CD14-positive monocyte (primary cell): ENCODE measurements at regions not wholly inside any gene's neighbourhood (a gene's known extent, or its start where the extent isn't known, plus 50 kb on each side); places are given as distances from the start of the nearest gene placed in this dataset.
"Not testable (repeated sequence)": the region's sequence is repeated elsewhere in the genome, so short reads cannot be mapped to it uniquely, and the experiment has no call there.

Source experiments
- DNase-seq, 3 donors: peaks; one replicate each; pipeline ENCODE4 v3.0.0-alpha.2; 2011 to 2022
- H2AFZ ChIP-seq: 2 replicates; pipeline ENCODE4 v1.6.0; 2012; ENCODE audit warnings: mild to moderate bottlenecking, low read depth, low read length, inconsistent platforms; ENCODE audit not compliant: insufficient read depth, poor library complexity, severe bottlenecking
- H3K27ac ChIP-seq, 2 donors: 1 replicate in 1 of 2; 2 replicates in 1 of 2; pipeline ENCODE4 v1.5.1; 2012 to 2013; ENCODE audit warnings: low read length in 2 of 2, control low read depth in 1 of 2, inconsistent platforms in 1 of 2, low read depth in 1 of 2, mild to moderate bottlenecking in 1 of 2
- H3K27me3 ChIP-seq, 2 donors: one replicate each; pipeline versions ENCODE4 v1.6.0 to v1.6.1; 2011 to 2013; ENCODE audit warnings: low read length in 2 of 2; ENCODE audit not compliant: control insufficient read depth in 2 of 2, insufficient read depth in 2 of 2
- H3K36me3 ChIP-seq, 2 donors: replicated peaks in 1 of 2; 1 replicate in 1 of 2; 2 replicates in 1 of 2; pipeline versions ENCODE4 v1.5.1 to v1.6.1; 2012 to 2013; ENCODE audit warnings: low read length in 2 of 2, control low read depth in 1 of 2, inconsistent platforms in 1 of 2, mild to moderate bottlenecking in 1 of 2; ENCODE audit not compliant: insufficient read depth in 2 of 2, control insufficient read depth in 1 of 2
- H3K4me1 ChIP-seq, 2 donors: 1 replicate in 1 of 2; 2 replicates in 1 of 2; pipeline versions ENCODE4 v1.5.1 to v1.6.1; 2012 to 2013; ENCODE audit warnings: low read length in 2 of 2, control low read depth in 1 of 2, inconsistent platforms in 1 of 2, mild to moderate bottlenecking in 1 of 2, moderate library complexity in 1 of 2; ENCODE audit not compliant: insufficient read depth in 2 of 2, control insufficient read depth in 1 of 2
- H3K4me2 ChIP-seq: replicated peaks from 2 replicates; pipeline ENCODE3; 2012; ENCODE audit warnings: low read length, moderate library complexity, mild to moderate bottlenecking; ENCODE audit not compliant: poor library complexity, severe bottlenecking; ENCODE audit errors: extremely low read depth
- H3K4me3 ChIP-seq, 3 experiments: fragments of 200-600 bp in 1 of 3; sonication (generic) in 1 of 3; replicated peaks in 1 of 3; 1 replicate in 2 of 3; 2 replicates in 1 of 3; pipeline ENCODE4 v1.5.1; 2011 to 2013; ENCODE audit warnings: low read length in 3 of 3, mild to moderate bottlenecking in 3 of 3, control low read depth in 2 of 3, low read depth in 2 of 3, inconsistent platforms in 1 of 3, moderate library complexity in 1 of 3
- H3K79me2 ChIP-seq: 2 replicates; pipeline ENCODE4 v1.6.0; 2012; ENCODE audit warnings: mild to moderate bottlenecking, control low read depth, inconsistent platforms, low read length, moderate library complexity; ENCODE audit not compliant: insufficient read depth
- H3K9ac ChIP-seq: 2 replicates; pipeline ENCODE4 v1.6.0; 2017; ENCODE audit warnings: low read length, mild to moderate bottlenecking; ENCODE audit not compliant: insufficient read depth, poor library complexity, severe bottlenecking
- H3K9me3 ChIP-seq, 2 donors: replicated peaks in 1 of 2; 1 replicate in 1 of 2; 2 replicates in 1 of 2; pipeline versions ENCODE4 v1.5.1 to v1.6.1; 2012 to 2013; ENCODE audit warnings: low read length in 2 of 2, control low read depth in 1 of 2; ENCODE audit not compliant: control insufficient read depth in 1 of 2, insufficient read depth in 1 of 2
- H4K20me1 ChIP-seq: 2 replicates; pipeline ENCODE4 v1.6.0; 2012; ENCODE audit warnings: mild to moderate bottlenecking, low read length, control low read depth, moderate library complexity; ENCODE audit not compliant: insufficient read depth
- H3K27ac Mint-ChIP-seq, 7 donors: one replicate each; pipeline ENCODE4 v1.8.0; 2020; ENCODE audit warnings: mild to moderate bottlenecking in 7 of 7, mixed read lengths in 7 of 7, moderate library complexity in 6 of 7, inconsistent platforms in 2 of 7
- H3K27me3 Mint-ChIP-seq, 3 donors: one replicate each; pipeline ENCODE4 v1.8.0; 2021 to 2022; ENCODE audit warnings: low read depth in 3 of 3, mild to moderate bottlenecking in 3 of 3, mixed read lengths in 3 of 3, moderate library complexity in 3 of 3, inconsistent platforms in 1 of 3
- H3K36me3 Mint-ChIP-seq, 2 donors: one replicate each; pipeline ENCODE4 v1.8.0; 2020; ENCODE audit warnings: mixed read lengths in 2 of 2, inconsistent platforms in 1 of 2, mild to moderate bottlenecking in 1 of 2
- H3K4me1 Mint-ChIP-seq: one replicate; pipeline ENCODE4 v1.8.0; 2020; ENCODE audit warnings: mild to moderate bottlenecking, mixed read lengths
- H3K4me3 Mint-ChIP-seq, 2 donors: one replicate each; pipeline ENCODE4 v1.8.0; 2020; ENCODE audit warnings: mild to moderate bottlenecking in 2 of 2, mixed read lengths in 2 of 2, moderate library complexity in 1 of 2
- H3K9me3 Mint-ChIP-seq, 7 donors: one replicate each; pipeline ENCODE4 v1.8.0; 2020 to 2022; ENCODE audit warnings: mixed read lengths in 7 of 7, mild to moderate bottlenecking in 6 of 7, moderate library complexity in 6 of 7, inconsistent platforms in 2 of 7
- WGBS: methylation state at CpG from one replicate; pipeline ENCODE4 v1.1.5; 2013; ENCODE audit warnings: missing lambda C conversion rate; ENCODE audit not compliant: insufficient coverage; 5-methylcytosine and 5-hydroxymethylcytosine counted together
- intact Hi-C, 2 donors: fragments of 100-400 bp; cut with micrococcal nuclease; formaldehyde crosslinking; loops; one replicate each; pipeline versions ENCODE4 v1.15.0 to v1.15.1; 2023
- TF ChIP-seq, protein P1 (sequence below): fragments of 200-600 bp; IDR thresholded peaks from one replicate; pipeline ENCODE4 v1.8.0; 2022; ENCODE audit warnings: antibody characterized with exemption, mild to moderate bottlenecking

DNA sequence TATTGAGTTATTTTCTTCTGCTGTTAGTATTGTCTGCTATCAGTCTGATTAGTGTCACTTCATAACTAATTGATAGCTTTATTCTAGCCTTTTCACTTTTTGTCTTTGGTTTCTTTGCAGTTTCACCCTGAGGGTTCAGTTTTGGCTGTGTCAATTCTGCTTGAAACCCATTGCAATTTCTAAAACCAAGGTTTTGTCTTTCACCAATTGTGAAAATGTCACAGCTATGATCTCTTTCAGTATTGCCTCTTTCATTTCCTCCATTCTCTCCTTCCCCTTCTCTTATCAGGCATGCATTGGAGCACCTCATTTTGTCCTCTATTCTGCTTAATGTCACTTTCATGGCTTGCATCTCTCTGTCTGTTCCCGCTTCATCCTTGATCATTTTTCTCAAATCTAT lies 248.1 kb downstream of the YTHDC2 start:
- Histone ChIP-seq H3K9me3 (peaks cover 6 to 12% of the 10 kb centered on the region in 2 donors), H3K4me3 (no peak overlapping the region), H3K79me2 (no peaks in the 10 kb centered on the region), H3K4me2 (no peak overlapping the region), H4K20me1 (no peaks in the 10 kb centered on the region), H2AFZ (no peak overlapping the region), H3K9ac (no peak overlapping the region), H3K4me1 (no peaks in the 10 kb centered on the region), H3K27ac (no peak overlapping the region), H3K27me3 (no peaks in the 10 kb centered on the region), H3K36me3 (no peaks in the 10 kb centered on the region)
- no peak overlapping the region for H3K27ac Mint-ChIP-seq
- no peak overlapping the region for H3K4me3 Mint-ChIP-seq
- no CpG with 5 or more reads among the region's 1 CpG for WGBS
- intact Hi-C loops: no loop called here
- H3K4me1 Mint-ChIP-seq: no peaks in the 10 kb centered on the region
- TF ChIP-seq, protein P1, sequence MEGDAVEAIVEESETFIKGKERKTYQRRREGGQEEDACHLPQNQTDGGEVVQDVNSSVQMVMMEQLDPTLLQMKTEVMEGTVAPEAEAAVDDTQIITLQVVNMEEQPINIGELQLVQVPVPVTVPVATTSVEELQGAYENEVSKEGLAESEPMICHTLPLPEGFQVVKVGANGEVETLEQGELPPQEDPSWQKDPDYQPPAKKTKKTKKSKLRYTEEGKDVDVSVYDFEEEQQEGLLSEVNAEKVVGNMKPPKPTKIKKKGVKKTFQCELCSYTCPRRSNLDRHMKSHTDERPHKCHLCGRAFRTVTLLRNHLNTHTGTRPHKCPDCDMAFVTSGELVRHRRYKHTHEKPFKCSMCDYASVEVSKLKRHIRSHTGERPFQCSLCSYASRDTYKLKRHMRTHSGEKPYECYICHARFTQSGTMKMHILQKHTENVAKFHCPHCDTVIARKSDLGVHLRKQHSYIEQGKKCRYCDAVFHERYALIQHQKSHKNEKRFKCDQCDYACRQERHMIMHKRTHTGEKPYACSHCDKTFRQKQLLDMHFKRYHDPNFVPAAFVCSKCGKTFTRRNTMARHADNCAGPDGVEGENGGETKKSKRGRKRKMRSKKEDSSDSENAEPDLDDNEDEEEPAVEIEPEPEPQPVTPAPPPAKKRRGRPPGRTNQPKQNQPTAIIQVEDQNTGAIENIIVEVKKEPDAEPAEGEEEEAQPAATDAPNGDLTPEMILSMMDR: no peak
- H3K27me3 Mint-ChIP-seq: peaks cover 0 to 2% (median 0%) of the 10 kb centered on the region in 3 donors
- H3K9me3 Mint-ChIP-seq: peaks cover under 1 to 13% (median 7%) of the 10 kb centered on the region in 7 donors
- no peaks in the 10 kb centered on the region for H3K36me3 Mint-ChIP-seq
- no peak for DNase-seq

DNA sequence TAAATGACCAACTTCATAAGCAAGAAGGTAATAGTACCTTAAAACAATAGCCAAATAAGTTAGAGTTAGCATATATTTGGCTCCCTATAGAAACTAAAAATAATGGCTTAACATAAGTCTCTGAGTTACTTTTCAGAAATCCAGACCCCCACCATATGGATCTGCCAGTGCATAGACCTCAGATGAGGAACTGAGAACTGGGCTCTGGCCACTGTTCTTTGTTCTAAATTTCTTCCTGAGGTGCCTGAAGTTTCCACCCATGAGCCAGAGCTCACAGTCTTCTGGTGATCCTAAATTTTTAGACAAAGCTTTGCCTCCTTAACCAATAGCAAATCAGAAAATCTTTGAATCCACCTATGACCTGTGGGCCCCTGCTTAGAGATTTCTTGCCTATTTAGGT lies 250.9 kb downstream of the YTHDC2 start:
- Histone ChIP-seq H3K9me3 (peaks cover 21 to 24% of the 10 kb centered on the region in 2 donors), H3K4me2 (no peak overlapping the region), H3K36me3 (no peaks in the 10 kb centered on the region), H2AFZ (no peak overlapping the region), H3K4me3 (no peak overlapping the region), H4K20me1 (no peaks in the 10 kb centered on the region), H3K9ac (no peak overlapping the region), H3K79me2 (no peaks in the 10 kb centered on the region), H3K4me1 (no peaks in the 10 kb centered on the region), H3K27me3 (no peaks in the 10 kb centered on the region), H3K27ac (no peak overlapping the region)
- H3K4me3 Mint-ChIP-seq: no peak overlapping the region
- peaks cover 7 to 29% (median 17%) of the 10 kb centered on the region in 7 donors for H3K9me3 Mint-ChIP-seq
- TF ChIP-seq, protein P1: no peak
- H3K4me1 Mint-ChIP-seq: no peaks in the 10 kb centered on the region
- no peak overlapping the region for H3K27ac Mint-ChIP-seq
- peaks cover 0 to 2% (median 0%) of the 10 kb centered on the region in 3 donors for H3K27me3 Mint-ChIP-seq
- intact Hi-C loops: no loop called here
- no peak for DNase-seq
- H3K36me3 Mint-ChIP-seq: no peaks in the 10 kb centered on the region

DNA sequence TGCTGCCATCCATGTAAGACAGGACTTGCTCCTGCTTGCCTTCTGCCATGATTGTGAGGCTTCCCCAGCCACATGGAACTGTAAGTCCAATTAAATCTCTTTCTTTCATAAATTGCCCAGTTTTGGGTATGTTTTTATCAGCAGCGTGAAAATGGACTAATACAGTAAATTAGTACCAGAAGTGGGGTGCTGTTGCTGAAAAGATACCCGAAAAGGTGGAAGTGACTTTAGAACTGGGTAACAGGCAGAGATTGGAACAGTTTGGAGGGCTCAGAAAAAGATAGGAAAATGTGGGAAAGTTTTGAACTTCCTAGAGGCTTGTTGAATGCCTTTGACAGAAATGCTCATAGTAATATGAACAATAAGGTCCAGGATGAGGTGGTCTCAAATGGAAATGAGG lies 253.3 kb downstream of the YTHDC2 start:
- H4K20me1 ChIP-seq, H3K36me3 Mint-ChIP-seq, H3K27ac Mint-ChIP-seq, H3K4me3 Mint-ChIP-seq, H3K4me3 ChIP-seq, H3K36me3 ChIP-seq, intact Hi-C loops, DNase-seq, H3K9ac ChIP-seq, H3K27ac ChIP-seq, H2AFZ ChIP-seq, H3K27me3 ChIP-seq, H3K79me2 ChIP-seq, H3K4me1 ChIP-seq, H3K4me1 Mint-ChIP-seq, H3K27me3 Mint-ChIP-seq, H3K4me2 ChIP-seq: not testable (repeated sequence)
- peaks cover 24% of the 10 kb centered on the region in 2 donors for H3K9me3 ChIP-seq
- 57% methylated on average over 1 of the region's 2 CpGs for WGBS
- H3K9me3 Mint-ChIP-seq: peaks cover 7 to 29% (median 15%) of the 10 kb centered on the region in 7 donors
